Amniotic epithelial cell (primary cell): ENCODE measurements at regions not wholly inside any gene's neighbourhood (a gene's known extent, or its start where the extent isn't known, plus 50 kb on each side); places are given as distances from the start of the nearest gene placed in this dataset.

ENCODE experiments used
- DNase-seq: peaks from one replicate; pipeline ENCODE4 v3.0.0-alpha.2; 2010; ENCODE audit warnings: low read depth

DNA sequence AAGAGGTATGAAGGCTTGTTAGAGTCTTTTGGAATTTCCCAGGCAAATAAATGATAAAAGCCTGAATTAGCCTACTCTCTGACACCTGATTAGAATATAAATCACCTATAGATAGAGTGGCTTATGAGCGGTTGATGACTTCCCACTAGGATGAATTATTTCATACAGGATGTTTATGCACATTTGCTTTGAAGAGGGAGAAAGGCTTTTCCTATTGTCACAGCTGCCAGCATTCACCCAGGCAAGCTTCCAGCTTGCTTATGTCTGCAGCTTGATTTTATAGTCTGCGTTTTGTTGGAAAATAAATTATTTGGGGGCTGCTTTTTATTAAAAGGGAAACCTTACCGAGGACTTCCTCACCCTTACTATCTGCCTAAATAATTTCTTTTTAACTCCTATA is 51.3 kb upstream of the EIF2S2 start:
- no peak for DNase-seq

DNA sequence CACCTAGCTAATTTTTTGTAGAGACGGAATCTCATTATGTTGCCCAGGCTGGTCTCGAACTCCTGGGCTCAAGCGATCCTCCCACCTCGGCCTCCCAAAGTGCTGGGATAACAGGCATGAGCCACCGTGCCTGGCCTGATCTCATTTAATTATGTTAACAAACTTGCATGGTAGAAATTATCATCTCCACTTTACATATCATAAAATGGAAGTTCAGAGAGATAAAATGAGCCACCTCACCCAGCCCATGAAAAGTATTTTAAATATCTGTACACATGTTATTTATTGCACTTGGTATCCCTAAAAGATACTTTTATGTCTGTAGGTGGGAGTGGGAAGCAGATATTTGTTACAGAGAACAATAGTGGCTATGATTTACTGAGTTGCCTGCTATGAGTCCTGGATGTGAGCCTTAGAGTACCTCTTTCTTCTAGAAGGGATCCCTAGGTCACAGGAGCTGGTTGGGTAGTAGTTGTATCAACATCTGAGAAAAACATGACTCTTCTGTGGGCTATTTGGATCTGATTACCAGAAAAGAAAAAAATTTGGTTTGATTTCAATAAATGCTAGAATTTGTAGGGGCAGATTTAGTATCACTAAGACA is 52.4 kb upstream of the EIF2S2 start:
- no peak for DNase-seq

DNA sequence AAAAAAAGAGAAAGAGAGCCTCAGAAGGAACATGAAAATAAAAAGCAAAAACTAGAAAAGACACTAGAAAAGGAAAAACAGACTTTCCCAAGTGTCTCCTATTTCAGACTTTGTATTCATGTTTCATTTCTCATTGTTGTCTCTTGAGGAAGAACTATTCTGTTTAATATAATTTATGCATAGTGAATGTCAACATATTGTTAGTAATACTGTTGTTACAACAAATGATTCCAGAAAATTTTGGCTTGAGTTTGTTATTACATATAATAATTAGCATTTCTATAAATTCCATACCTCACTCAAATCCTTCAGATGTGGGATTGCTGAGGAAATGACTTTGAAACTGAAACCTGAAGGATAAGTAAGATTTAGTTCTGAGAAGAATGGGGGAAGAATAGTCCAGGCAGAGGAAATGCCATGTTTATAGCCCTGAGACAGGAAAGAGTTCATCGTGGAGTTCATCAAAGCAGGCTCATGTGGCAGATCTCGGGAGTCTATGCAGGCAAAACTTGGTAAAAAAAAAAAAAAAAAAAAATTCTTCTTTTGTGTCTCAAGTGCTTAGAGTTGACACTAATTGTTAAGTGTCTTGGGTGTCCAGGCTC is 53.1 kb upstream of the EIF2S2 start:
- DNase-seq, result no peak

DNA sequence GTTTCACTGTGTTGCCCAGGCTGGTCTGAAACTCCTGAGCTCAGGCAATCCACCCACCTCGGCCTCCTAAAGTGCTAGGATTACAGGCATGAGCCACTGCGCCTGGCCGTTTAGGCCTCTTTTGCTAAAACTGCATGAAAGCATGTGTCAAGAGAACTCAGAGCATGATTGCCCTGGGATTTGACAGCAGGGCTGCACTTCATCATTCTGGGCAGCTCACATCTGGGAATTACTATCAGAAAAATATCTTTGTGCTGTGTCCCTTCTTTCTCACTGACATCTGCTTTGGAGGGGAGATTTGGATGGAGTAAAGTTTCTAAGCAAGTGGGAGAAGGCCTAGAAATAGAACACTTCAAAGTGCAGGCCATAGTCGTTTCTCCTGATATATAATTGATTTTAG is 59.6 kb upstream of the EIF2S2 start:
- peak; percentile 59 for DNase-seq

DNA sequence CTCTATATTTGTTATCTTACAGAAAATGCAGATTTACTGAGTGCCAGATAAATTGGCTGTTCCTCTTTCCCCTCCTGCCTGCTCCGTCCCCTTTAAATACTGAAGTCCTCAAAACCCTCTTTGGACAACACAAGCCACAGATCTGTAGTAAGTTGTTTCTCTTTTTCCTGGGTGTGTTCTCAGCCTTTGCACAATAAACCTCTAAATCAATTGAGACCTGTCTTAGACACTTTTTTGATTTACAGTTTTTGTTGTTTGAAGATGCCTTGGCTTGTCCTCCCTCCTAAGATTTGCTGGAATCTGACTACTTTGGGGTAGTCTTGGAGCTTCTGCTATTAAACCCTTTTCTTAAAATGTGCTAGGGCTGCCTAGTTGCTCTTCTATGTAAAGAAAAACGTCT is 60.9 kb upstream of the EIF2S2 start:
- no peak for DNase-seq

DNA sequence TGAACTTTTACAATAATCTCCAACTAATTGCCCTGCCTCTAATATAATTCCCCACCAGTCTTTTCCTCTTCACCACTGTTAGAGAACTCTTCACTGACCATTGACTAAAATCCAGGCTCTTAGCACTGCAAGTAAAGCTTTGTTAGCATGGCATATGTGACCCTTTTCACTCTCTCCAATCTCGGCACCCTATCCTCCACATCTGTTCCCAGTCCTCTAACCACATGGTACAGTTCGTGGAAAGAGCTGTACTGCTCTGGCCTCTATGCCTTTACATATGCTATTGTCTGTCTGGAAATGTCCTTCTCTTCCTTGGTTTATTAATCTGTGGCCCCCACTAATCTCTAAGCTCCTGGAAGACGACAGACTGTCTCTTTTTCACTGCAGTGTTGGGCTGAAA is 63.0 kb upstream of the EIF2S2 start:
- DNase-seq, result no peak

DNA sequence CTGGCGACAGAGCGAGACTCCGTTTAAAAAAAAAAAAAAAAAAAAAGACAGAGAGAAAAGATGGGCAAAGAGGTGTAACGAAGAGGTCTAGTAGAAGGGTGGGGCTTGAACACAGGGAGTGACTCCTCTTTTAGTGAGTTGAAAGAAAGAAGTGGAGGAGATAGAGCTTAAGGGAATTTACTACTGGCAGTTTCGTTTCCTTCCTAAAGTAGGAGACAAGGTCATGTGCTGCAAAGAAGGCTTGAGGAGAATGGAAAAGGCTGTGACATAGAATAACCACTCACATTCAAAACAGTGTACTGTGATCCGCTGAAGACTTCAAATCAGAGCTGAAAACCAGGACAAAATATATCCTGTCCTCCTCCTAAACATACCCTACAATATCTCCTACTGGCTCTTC is 63.8 kb upstream of the EIF2S2 start:
- no peak for DNase-seq

DNA sequence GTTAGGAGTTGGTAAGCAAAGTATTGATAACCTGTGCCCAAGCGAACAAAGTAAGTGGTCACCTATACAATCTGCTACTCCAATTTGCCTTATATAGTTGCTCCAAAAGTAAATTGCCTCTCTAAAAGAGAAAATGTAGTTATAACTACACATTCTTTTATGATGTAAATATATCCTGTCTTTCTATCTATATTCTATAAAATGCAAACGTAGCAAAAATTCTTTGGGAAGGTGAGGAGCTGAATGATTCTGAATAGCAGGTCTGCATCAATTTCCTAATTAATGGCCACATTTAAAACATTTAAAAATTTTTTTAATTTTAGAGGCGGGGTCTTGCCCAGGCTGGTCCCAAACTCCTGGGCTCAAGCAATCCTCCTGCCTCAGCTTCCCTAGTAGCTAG is 64.2 kb upstream of the ASIP start:
- DNase-seq, result no peak

DNA sequence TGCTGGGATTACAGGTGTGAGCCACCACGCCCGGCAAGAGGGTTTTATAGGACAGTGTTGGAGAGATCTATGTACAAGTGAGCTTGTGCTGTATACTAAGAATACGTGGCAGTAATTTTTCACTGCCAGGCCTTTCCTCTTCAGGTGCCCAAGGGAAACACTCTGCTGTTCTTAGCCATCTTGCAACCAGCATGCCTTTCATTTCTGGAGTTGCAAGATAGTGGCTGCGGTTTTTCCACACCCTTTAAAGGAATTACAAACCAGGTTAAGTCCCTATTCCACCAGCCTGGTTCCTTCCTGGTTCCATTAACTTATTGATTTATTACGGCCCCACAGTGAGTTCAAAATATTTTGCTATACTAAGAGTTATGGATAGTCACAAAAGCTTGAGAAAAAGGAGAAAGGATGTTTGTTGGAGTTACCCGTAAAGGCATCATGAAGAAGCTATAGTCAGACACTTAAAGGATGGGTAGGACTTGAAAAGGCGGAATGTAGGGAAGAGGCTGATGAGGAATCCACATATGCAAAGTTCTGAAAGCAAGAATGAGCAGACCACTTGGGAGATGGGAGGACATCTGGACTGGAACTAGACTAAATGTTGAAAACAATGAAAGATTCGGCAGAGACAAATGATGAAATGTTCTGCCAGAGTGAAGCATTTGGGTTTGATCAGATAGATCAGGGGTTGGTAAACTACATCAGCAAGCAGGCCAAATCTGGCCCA is 61.4 kb upstream of the ASIP start:
- peak; percentile 24 for DNase-seq

DNA sequence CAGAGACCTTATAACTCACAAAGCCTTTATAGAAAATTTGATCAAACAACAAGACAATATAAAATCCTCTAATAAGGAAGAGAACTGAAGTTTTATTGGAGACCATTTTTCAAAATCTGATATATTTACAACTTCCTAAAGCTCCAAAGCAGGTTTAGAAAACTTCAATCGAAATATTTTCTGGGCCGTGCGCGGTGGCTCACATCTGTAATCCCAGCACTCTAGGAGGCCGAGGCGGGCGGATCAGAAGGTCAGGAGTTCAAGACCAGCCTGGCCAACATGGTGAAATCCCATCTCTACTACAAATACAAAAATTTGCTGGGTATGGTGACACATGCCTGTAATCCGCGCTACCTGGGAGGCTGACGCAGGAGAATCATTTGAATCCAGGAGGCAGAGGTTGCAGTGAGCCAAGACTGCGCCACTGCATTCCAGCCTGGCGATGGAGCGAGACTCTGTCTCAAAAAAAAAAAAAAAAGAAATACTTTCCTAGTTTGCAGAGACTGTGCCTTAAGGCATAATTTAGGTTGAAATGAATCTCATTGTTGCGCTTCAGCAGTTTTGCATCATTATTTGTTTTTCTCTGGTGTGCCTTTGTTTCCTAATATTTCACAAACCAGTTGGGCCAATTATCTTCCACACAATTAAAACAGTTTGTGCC is 60.6 kb upstream of the ASIP start:
- DNase-seq, result no peak

DNA sequence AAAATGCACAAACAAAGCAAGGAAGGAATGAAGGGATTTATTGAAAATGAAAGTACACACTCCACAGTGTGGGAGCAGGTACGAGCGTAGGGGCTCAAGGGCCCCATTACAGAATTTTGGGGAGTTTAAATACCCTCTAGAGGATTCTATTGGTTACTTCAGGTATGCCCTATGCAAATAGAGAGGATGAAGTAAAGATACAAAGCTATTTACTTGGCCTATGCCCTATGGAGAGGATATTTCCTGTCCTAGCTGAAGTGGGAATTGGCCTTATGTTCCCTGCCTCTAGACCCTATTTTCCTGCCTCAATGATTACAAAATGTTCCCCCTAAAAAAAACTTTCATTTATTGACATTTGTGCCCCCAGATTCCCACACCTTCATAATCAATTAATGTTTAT is 59.7 kb upstream of the ASIP start:
- DNase-seq, result no peak

DNA sequence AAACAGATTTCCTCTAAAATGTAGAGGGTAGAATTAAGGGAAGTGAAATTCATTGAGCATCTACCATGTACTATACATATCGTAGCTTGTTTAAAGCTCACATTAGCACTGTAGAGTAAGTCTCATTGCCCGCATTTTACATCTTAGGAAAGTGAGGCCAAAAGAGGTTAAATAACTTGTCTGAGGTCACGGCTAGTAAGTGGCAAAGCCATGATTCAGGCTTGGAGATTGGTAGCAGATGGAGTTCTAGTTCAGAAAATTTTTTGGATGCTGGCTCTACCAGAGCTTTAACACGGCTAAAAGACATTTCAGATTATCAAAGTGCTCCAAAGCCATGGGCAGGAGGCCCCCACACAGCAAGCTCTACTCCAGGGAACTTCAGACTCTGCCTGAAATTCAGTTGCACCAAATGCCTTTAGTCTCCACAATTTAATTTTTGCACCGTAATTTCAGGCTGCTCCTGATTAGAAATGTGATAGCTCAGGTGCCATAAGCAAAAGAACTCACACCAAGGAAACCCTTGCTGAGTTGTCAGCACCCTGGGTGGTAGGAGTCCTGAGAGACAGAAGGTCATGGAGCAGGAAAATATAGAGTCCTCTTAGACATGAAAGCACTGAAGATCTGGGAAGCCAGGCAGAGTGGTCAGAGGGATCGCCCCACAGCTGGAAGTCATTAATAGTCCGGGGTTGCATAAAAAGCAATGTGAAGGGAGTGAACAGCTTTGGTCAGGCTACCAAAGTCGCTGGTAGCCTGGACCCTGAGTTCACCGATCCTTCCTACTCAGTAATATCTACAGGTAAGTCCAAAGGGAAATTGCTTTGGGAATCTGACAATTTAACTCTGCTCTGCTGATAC is 55.2 kb upstream of the ASIP start:
- DNase-seq, result no peak

DNA sequence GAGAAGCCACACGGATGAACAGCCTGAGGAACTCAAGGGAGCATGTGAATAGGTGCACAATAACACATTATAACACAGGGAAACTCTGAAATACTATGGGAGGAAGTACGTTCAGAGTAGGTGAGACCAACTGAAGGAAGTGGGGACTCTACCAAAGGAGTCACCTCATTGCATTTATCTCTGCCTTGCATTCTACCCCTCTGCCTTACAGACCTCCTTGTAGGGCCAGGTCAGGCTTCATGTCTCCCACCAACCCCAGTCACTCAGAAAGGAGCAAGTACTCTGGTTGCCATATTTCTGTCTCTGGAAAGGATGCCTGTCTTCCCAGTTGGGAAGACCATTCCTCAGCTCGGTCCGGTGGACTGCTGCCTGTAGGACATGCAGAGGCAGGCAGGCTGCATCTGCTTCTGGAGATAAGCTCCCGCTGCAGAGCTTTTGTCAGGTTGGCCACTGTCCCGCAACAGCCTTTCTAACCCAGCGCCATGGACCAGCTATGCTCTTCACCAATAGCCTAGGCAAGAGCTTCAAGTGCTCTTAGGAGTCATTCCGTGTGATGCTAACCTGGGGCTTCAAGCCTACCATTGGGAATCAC is 51.6 kb upstream of the ASIP start:
- no peak for DNase-seq

DNA sequence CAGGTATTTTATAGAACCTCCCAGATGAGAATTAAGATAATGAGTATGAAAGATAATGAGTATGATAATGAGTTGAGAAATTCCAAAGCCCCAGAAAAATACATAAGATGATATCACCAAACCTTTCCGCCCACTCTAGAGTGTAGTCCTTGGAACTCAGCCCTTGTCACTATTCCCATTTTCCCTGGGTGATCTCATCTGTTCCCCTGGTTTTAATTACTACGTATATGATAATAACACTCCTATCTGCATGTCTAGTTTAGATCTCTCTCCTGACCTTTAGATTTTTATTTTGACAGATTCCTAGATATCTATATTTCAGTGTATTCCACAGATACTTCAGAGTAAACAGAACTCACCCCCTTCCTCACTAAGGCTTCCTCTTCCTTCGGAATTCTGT is 51.0 kb upstream of the ASIP start:
- no peak for DNase-seq

DNA sequence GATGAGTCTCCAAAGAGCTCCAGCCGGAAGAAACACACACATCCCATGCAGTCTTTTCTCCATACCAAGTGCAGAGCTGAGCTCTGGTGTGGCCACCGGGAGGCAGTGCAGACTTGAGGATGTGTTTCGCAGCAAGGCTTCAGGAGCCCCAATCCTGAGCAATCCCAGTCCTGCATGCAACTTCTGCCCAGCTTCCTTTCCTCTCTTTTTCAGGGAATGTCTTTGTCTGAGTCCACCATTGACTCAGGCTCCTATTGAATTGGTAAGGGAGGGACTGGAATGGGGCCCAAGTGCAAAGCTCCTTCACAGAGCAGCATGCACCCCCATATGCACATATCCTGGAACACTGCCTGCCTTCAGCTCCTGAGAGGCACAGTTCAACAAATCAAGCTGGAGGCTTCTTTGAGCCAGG is 50.5 kb upstream of the ASIP start:
- peak; percentile 83 for DNase-seq
